ENCODE measurements at regions not wholly inside any gene's neighbourhood (a gene's known extent, or its start where the extent isn't known, plus 50 kb on each side); places are given as distances from the start of the nearest gene placed in this dataset.

GRCh38 chr1:53378061-53378460, 50.2 kb upstream of the LRP8 start:
- DNase-seq = no peak

GRCh38 chr1:53378932-53379661, 51.2 kb upstream of the LRP8 start:
- no peak for DNase-seq

GRCh38 chr1:53379662-53380002, 51.8 kb upstream of the LRP8 start:
- DNase-seq = no peak

GRCh38 chr1:53380296-53380695, 52.4 kb upstream of the LRP8 start:
- no peak for DNase-seq

- no peak for DNase-seq
Measured at GRCh38 chr1:53381790-53382401, 54.0 kb upstream of the LRP8 start.

- DNase-seq = no peak
Measured at GRCh38 chr1:53383136-53383870, 55.4 kb upstream of the LRP8 start.

- no peak for DNase-seq
Measured at GRCh38 chr1:53384796-53385195, 56.9 kb upstream of the LRP8 start.

- no peak for DNase-seq
Measured at GRCh38 chr1:53385276-53386225, 57.7 kb upstream of the LRP8 start.

GRCh38 chr1:53388963-53389362, 61.1 kb upstream of the LRP8 start:
- no peak for DNase-seq

GRCh38 chr1:53390261-53390660, 62.4 kb upstream of the LRP8 start:
- peak in 1 of 2 donors; percentile 33 for DNase-seq

GRCh38 chr1:53390736-53391135, 62.9 kb upstream of the LRP8 start:
- no peak for DNase-seq

GRCh38 chr1:53391296-53391695, 63.4 kb upstream of the LRP8 start:
- DNase-seq = no peak

GRCh38 chr1:53391982-53392381, 64.1 kb upstream of the LRP8 start:
- DNase-seq = no peak

GRCh38 chr1:53392460-53392859, 64.6 kb upstream of the LRP8 start:
- DNase-seq = no peak

GRCh38 chr1:53393325-53393792, 65.5 kb upstream of the LRP8 start:
- peak; percentile 60 to 71 for DNase-seq

GRCh38 chr1:53394306-53394705, 64.9 kb upstream of the DMRTB1 start:
- DNase-seq = no peak

- no peak for DNase-seq
Measured at GRCh38 chr1:53395671-53396215, 63.5 kb upstream of the DMRTB1 start.

- no peak for DNase-seq
Measured at GRCh38 chr1:53396573-53397268, 62.5 kb upstream of the DMRTB1 start.

- DNase-seq = no peak
Measured at GRCh38 chr1:53398091-53398490, 61.1 kb upstream of the DMRTB1 start.

- no peak for DNase-seq
Measured at GRCh38 chr1:53398576-53399365, 60.4 kb upstream of the DMRTB1 start.

Data from CD4-positive, alpha-beta T cell treated with Interleukin-1 beta for 1 hour (primary cell).